ENCODE measurements at regions not wholly inside any gene's neighbourhood (a gene's known extent, or its start where the extent isn't known, plus 50 kb on each side); places are given as distances from the start of the nearest gene placed in this dataset.

DNA sequence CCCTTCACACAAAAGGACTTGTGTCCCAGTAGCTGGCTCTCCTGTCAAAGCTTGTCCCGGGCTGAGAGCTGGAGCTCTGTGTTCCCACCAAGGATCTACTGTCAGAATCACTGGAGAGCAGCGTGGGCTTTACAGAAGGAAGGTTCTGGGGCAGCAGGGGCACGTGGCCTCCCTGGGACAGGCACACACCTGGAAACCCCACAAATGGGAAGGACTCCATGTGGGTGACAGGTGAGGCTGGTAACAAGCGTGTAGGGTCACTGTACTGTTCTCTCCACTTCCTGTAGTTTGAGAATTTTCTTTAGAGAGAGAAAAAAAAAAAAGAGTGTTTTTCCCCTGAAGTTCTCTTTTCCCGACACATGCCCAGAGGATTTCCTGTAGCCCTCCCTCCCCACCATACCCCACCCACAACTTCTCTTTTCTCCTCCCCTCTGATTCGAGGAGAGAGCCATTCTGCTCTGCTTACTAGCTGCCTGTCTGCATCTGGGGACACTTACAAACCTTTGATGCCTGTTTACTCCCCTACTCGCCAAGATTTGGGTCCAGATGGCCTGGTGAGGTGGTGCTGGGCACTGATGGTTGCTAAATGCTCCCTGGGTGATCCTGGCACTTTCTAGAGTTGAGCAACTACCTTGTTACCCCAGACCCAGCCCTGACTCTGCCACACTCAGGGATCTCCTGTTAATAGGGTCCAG lies 84.1 kb upstream of the SIRPA start:
- no peaks in the 10 kb centered on the region for H3K36me3 Mint-ChIP-seq
- H3K27ac Mint-ChIP-seq: peak overlapping the region; percentile 75
- DNase-seq (ENCODE audit: low spot score in 2 of 2, unreplicated experiment in 2 of 2): no peak
- peaks cover 15% of the 10 kb centered on the region for H3K27me3 Mint-ChIP-seq (ENCODE audit: low read depth)
- H3K4me3 Mint-ChIP-seq: no peak overlapping the region
- no peaks in the 10 kb centered on the region for H3K9me3 Mint-ChIP-seq
- TF ChIP-seq, protein P1, sequence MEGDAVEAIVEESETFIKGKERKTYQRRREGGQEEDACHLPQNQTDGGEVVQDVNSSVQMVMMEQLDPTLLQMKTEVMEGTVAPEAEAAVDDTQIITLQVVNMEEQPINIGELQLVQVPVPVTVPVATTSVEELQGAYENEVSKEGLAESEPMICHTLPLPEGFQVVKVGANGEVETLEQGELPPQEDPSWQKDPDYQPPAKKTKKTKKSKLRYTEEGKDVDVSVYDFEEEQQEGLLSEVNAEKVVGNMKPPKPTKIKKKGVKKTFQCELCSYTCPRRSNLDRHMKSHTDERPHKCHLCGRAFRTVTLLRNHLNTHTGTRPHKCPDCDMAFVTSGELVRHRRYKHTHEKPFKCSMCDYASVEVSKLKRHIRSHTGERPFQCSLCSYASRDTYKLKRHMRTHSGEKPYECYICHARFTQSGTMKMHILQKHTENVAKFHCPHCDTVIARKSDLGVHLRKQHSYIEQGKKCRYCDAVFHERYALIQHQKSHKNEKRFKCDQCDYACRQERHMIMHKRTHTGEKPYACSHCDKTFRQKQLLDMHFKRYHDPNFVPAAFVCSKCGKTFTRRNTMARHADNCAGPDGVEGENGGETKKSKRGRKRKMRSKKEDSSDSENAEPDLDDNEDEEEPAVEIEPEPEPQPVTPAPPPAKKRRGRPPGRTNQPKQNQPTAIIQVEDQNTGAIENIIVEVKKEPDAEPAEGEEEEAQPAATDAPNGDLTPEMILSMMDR (IDR thresholded peaks at IDR 0.05; ENCODE audit: unreplicated experiment): no peak
- peaks cover 7% of the 10 kb centered on the region for H3K4me1 Mint-ChIP-seq

DNA sequence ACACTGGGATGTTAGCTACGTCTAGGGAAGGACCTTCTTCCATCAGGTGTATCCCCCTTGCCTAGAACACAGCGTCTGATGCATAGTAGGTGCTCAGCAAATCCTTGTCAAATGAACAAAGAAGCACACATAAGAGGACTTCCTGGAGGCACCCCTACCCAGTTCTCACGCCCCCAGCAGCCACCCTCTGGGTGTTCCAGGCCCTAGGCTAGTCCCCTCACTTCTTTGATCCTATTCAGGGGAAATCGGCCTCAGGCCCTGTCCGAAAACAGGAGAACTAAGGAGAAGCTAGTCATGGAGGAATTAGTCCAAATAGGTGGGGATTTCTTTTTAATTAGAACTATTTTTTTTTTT lies 84.7 kb upstream of the SIRPA start:
- TF ChIP-seq, protein P1 (IDR thresholded peaks at IDR 0.05; ENCODE audit: unreplicated experiment): no peak
- Mint-ChIP-seq H3K27ac (no peak overlapping the region), H3K27me3 (ENCODE audit: low read depth) (peaks cover 13% of the 10 kb centered on the region), H3K36me3 (no peaks in the 10 kb centered on the region), H3K9me3 (no peaks in the 10 kb centered on the region), H3K4me1 (peaks cover 7% of the 10 kb centered on the region), H3K4me3 (no peak overlapping the region)
- no peak for DNase-seq (ENCODE audit: low spot score in 2 of 2, unreplicated experiment in 2 of 2)

DNA sequence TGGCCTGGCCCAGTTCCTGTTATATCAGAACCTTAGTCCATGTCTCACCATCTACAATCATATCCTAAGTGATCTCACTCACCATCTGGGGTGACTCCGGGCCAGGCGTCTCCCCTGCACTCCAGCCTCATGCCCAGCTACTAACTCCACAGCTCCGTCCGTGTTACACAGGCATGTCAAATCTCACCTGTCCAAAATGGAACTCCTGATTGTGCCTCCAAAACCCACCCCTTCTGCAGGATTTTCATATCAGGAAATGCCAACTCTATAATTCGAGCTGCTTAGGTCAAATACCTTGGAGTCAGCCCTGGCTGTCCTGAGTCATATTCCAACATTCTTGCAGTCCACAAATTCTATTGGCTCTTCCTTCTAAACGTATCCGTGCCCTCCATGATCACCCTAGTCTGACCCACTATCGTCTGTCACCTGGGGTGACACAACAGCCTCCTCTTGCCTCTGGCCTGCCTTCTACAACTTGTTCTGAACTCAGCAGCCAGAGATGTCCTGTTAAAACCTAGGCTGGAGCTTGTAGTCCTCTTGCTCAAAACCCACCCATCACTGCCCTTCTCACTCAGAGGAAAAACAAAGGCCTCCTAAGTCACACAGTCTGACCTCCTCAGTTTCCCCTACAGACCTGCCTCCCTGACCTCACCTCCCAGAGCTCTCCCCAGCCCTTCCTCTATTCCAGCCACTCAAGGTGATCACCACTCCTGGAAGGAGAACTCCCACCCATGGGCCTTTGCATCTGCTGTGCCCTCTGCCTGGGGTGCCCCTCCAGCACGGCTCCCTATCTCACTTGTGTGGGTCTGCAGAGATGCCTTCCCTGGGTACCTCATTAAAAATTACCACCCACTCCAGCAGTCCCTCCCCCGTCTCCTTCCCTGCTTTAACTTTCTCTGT lies 85.3 kb upstream of the SIRPA start:
- no peak overlapping the region for H3K4me3 Mint-ChIP-seq
- no peaks in the 10 kb centered on the region for H3K36me3 Mint-ChIP-seq
- H3K4me1 Mint-ChIP-seq: peaks cover 7% of the 10 kb centered on the region
- no peak overlapping the region for H3K27ac Mint-ChIP-seq
- DNase-seq (ENCODE audit: low spot score in 2 of 2, unreplicated experiment in 2 of 2): no peak
- no peaks in the 10 kb centered on the region for H3K9me3 Mint-ChIP-seq
- H3K27me3 Mint-ChIP-seq (ENCODE audit: low read depth): peaks cover 12% of the 10 kb centered on the region
- TF ChIP-seq, protein P1 (IDR thresholded peaks at IDR 0.05; ENCODE audit: unreplicated experiment): no peak

DNA sequence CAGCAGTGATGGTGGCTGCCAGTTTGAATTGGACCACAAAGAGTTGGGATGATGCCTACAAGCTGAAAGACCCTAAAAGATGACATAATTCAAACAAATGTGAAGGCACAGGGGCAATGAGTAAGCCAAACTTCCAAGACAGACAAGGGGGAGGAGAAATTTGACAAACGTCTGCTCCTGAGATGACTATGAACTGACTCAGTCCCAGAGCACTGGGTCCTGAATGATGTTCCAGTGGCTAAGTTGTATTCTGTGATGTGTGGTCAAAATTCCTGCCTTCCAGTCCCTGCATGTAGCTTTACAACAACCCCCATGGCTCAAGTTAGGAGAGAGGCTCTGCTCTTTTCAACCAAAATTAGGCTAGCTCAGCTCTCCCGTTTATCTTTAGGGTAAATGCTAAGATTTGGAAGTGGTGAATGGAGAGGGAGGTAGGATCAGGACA lies 86.1 kb upstream of the SIRPA start:
- no peaks in the 10 kb centered on the region for H3K36me3 Mint-ChIP-seq
- DNase-seq (ENCODE audit: low spot score in 2 of 2, unreplicated experiment in 2 of 2): no peak
- H3K4me3 Mint-ChIP-seq: no peak overlapping the region
- H3K9me3 Mint-ChIP-seq: no peaks in the 10 kb centered on the region
- H3K4me1 Mint-ChIP-seq: peaks cover 7% of the 10 kb centered on the region
- no peak overlapping the region for H3K27ac Mint-ChIP-seq
- peaks cover 19% of the 10 kb centered on the region for H3K27me3 Mint-ChIP-seq (ENCODE audit: low read depth)
- TF ChIP-seq, protein P1 (IDR thresholded peaks at IDR 0.05; ENCODE audit: unreplicated experiment): no peak

- TF ChIP-seq, protein P1 (IDR thresholded peaks at IDR 0.05; ENCODE audit: unreplicated experiment): no peak
- no peak for DNase-seq (ENCODE audit: low spot score in 2 of 2, unreplicated experiment in 2 of 2)
- Mint-ChIP-seq H3K27ac (no peak overlapping the region), H3K4me1 (peaks cover 7% of the 10 kb centered on the region), H3K27me3 (ENCODE audit: low read depth) (peaks cover 25% of the 10 kb centered on the region), H3K9me3 (no peaks in the 10 kb centered on the region), H3K4me3 (no peak overlapping the region), H3K36me3 (no peaks in the 10 kb centered on the region)
Measured at GRCh38 chr20:1808101-1808500, 87.1 kb upstream of the SIRPA start.

Measured in mesothelial cell of epicardium (in vitro differentiated cells).